Right ventricle myocardium inferior (tissue), 1 donor: ENCODE measurements at regions not wholly inside any gene's neighbourhood (a gene's known extent, or its start where the extent isn't known, plus 50 kb on each side); places are given as distances from the start of the nearest gene placed in this dataset.
A peak's percentile ranks its signal among the peaks of the same experiment; 100 is the strongest.
"Not testable (repeated sequence)": the region's sequence is repeated elsewhere in the genome, so short reads cannot be mapped to it uniquely, and the experiment has no call there.

Experiments
- ATAC-seq: fragments of 200-7000 bp; cut with Tn5 transposase; one replicate; pipeline ENCODE4 v1.9.1; 2020; ENCODE audit warnings: mild to moderate bottlenecking, moderate library complexity
- DNase-seq: peaks from one replicate; pipeline ENCODE4 v3.0.0; 2021; ENCODE audit errors: missing footprints
- intact Hi-C: fragments of 100-400 bp; cut with DNase I; formaldehyde crosslinking; loops from one replicate; pipeline ENCODE4 v1.11.0; 2022
- donor health status: DM: no; HTN: yes; CAD: no; lungs with severe emphysema.

- DNase-seq, intact Hi-C loops, ATAC-seq: not testable (repeated sequence)
Observed at GRCh38 chr1:196366-196765, 255.1 kb downstream of the OR4F29 start.

GRCh38 chr1:191296-192049, 260.0 kb downstream of the OR4F29 start:
- intact Hi-C loops, ATAC-seq: not testable (repeated sequence)
- DNase-seq, result peak; percentile 69

- DNase-seq, intact Hi-C loops, ATAC-seq: not testable (repeated sequence)
Observed at GRCh38 chr1:190678-191077, 260.8 kb downstream of the OR4F29 start.

GRCh38 chr1:189915-190314, 261.6 kb downstream of the OR4F29 start:
- ATAC-seq, intact Hi-C loops: not testable (repeated sequence)
- peak; percentile 2 for DNase-seq

- peak; percentile 3 for DNase-seq
- ATAC-seq, intact Hi-C loops: not testable (repeated sequence)
Observed at GRCh38 chr1:189270-189669, 262.2 kb downstream of the OR4F29 start.

GRCh38 chr1:187298-187697, 264.2 kb downstream of the OR4F29 start:
- not testable (repeated sequence) for DNase-seq

GRCh38 chr1:186691-187131, 264.8 kb downstream of the OR4F29 start:
- intact Hi-C loops, ATAC-seq: not testable (repeated sequence)
- peak; percentile 7 for DNase-seq

More at GRCh38 chr1:187298-187697, 264.2 kb downstream of the OR4F29 start:
- intact Hi-C loops, ATAC-seq: not testable (repeated sequence)

- intact Hi-C loops, ATAC-seq: not testable (repeated sequence)
- DNase-seq, result peak; percentile 2
Observed at GRCh38 chr1:186223-186622, 265.3 kb downstream of the OR4F29 start.

GRCh38 chr1:185526-185925, 266.0 kb downstream of the OR4F29 start:
- ATAC-seq, intact Hi-C loops: not testable (repeated sequence)
- DNase-seq, result peak; percentile 4

- ATAC-seq, intact Hi-C loops: not testable (repeated sequence)
- DNase-seq, result peak; percentile 34
Observed at GRCh38 chr1:184336-184686, 267.2 kb downstream of the OR4F29 start.

GRCh38 chr1:183620-184335, 267.7 kb downstream of the OR4F29 start:
- ATAC-seq, intact Hi-C loops: not testable (repeated sequence)
- DNase-seq, result peak; percentile 8

- ATAC-seq, intact Hi-C loops: not testable (repeated sequence)
- peak; percentile 23 for DNase-seq
Observed at GRCh38 chr1:183081-183480, 268.4 kb downstream of the OR4F29 start.

- DNase-seq, intact Hi-C loops, ATAC-seq: not testable (repeated sequence)
Observed at GRCh38 chr1:182631-183030, 268.8 kb downstream of the OR4F29 start.

- ATAC-seq, result peak; percentile 39
- intact Hi-C loops, result not testable (repeated sequence)
- peak; percentile 65 for DNase-seq
Observed at GRCh38 chr1:181247-182216, 269.9 kb downstream of the OR4F29 start.

- peak; percentile 35 for DNase-seq
- intact Hi-C loops, ATAC-seq: not testable (repeated sequence)
Observed at GRCh38 chr1:180749-181205, 270.7 kb downstream of the OR4F29 start.

GRCh38 chr1:138842-139241, 312.6 kb downstream of the OR4F29 start:
- ATAC-seq, intact Hi-C loops, DNase-seq: not testable (repeated sequence)

- intact Hi-C loops, ATAC-seq: not testable (repeated sequence)
- peak; percentile 1 for DNase-seq
Observed at GRCh38 chr1:137664-138063, 313.8 kb downstream of the OR4F29 start.

- ATAC-seq, intact Hi-C loops: not testable (repeated sequence)
- peak; percentile 8 for DNase-seq
Observed at GRCh38 chr1:136344-136932, 315.0 kb downstream of the OR4F29 start.
